ELR (cell line): ENCODE measurements at regions not wholly inside any gene's neighbourhood (a gene's known extent, or its start where the extent isn't known, plus 50 kb on each side); places are given as distances from the start of the nearest gene placed in this dataset.
"Not testable (repeated sequence)": the region's sequence is repeated elsewhere in the genome, so short reads cannot be mapped to it uniquely, and the experiment has no call there.

Experiments used
- DNase-seq: peaks from one replicate; pipeline ENCODE4 v3.0.0-alpha.2; 2015; ENCODE audit warnings: low read depth

DNA sequence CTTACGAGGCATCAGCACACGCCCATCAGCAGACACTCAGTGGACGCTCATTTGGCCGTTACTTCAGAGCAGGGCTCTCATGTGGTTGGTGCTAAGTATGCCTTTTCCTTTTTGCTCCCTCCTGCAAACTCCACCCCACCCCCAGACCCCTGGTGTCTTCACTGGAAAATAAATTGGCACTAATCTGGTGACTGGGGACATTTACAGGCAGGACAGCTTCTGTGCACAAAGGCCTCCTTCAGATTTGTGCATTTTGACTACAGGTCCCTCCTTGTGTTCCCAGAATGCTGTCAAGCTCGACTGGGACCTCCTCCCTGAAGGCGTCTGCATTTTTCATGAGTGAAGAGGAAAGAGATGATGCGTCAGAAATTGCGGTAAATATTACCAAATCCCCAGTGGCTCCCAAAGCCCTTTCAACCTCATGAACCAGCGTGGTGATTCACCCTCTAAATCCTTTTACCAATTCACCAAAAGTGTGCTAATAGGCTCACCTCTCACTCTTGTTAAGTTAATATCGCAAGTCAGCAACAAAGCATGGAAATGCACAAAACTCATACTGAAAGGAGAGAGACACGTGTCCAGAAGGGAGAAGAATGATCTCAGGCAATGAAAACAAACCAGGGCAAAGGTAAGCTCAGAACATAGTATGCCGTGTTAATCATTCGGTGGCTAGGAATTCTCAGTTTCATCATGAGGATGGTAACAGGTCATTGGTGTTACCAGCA, 119.0 kb downstream of the NKX6-1 start:
- peak; percentile 69 for DNase-seq

DNA sequence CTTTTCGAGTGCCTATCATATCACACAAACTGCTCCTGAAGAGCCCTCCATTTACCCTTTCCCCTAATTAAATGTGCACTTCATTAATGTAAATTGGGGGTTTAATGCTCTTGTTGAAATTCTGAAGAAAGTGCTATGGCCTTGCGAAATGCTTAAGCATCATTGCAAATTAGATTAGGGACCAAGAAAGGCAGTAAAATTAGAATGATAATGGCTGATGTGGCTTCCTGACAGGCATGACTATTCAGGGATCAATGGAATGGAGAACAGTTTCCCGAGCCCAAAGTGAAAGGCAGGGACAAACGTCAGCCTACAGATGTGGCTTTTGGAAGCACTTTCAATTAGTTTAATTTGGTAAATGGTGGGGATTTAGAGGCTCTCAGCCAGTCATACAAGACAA, 120.1 kb downstream of the NKX6-1 start:
- no peak for DNase-seq

DNA sequence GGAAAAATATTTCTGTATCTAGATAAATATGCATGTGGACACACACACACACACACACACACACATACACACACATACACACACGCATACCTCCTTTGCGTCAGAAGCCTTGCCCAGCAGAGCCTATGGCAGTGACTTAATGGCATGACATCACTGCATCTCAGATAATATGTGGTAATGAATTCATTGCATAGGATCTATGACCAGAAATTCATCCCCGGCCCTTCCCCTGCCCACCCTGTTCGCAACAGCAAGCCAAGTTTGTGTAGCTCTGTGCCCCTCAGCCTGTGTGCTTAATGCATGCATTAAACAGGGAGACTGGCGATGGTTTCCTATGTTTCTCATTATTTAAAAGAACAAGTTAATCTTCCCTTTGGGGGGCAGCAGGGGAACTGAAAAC, 120.7 kb downstream of the NKX6-1 start:
- no peak for DNase-seq

DNA sequence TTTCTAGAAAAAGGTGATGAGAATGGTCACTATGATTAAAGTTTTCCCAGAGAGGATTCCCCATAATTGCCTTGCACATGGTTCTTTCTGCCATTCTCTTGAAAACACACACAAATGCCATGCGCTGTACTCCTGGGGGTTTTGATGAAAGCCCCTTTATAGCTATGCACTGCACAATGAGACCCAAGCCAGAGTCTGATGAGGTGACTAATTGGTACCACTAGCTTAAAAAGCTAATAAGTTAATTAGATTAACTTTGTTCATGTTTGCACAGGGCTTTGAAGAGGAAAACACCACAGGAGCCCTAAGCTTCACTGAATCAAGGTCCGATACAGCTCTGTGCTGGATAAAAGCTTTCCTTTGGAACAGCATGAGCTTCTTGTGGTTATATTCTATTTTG, 132.2 kb downstream of the NKX6-1 start:
- DNase-seq, result no peak

DNA sequence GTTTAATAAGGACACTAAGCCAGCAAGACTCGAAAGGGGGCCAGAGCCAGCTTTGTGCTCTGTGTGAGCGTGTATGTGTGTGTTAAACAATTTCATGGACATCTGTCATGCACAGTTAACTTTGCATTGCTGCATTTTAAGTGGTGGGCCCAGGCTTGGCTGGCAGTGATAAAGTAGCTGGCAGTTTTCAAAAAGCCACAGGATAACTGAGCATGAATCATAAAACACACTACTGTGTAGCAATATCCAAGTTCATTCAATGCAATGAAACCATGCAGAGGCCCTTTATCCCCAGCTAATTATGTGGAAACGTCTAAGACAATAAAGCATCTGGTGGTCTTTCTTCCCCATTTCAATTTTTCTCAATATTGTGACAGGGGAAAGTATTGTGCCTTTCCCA, 132.9 kb downstream of the NKX6-1 start:
- no peak for DNase-seq

DNA sequence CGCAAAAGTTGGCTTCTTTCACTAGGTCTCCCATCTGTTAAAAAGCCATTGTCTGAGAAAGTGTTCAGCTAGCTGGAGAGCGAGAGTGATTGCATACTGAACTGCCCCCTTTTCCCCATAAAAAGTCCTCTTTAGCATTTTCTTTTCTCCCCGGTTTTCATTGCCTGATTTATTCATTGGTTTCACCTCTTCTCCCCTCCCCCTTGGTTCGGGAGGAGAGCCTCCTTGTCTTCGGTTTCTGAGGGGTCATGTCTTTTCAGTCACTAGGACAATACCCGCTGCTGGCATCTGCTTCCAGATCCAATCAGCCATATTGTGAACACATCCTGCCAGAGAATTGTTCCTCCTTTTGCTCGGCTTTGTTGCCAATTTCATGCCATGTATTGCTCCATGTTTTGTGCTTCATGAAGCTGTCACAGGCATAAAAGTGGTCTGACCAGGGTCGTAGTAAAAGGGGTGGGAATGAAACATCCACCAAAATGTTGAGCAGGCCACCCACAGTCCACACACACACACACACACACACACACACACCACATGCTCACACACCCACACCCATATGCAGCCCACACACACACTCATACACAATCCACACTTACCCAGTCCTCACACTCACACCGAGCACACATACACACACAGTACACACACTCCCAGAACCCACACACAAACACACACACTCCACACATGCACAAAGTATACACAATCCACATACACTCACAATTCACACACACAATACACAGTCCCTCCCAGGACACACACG, 136.0 kb downstream of the NKX6-1 start:
- DNase-seq, result no peak

DNA sequence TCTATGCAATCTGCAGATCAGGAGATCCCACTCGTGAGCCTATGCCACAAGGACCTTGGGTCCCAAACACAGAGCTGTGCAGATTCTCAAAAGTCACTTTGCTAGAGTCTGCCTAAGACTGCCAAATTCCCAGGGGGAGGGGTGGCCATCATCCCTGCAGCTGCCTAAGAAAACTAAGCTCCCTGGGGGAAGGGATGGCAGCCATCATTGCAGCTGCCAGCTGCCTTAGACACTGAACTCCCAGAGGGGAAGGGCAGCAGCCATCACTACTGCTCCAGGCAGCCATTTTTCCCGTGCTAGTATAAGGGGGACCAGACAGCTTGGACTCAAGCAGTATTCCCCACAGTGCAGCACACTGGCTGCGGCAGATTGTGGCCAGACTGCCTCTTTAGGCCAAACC, 156.9 kb downstream of the NKX6-1 start:
- no peak for DNase-seq

DNA sequence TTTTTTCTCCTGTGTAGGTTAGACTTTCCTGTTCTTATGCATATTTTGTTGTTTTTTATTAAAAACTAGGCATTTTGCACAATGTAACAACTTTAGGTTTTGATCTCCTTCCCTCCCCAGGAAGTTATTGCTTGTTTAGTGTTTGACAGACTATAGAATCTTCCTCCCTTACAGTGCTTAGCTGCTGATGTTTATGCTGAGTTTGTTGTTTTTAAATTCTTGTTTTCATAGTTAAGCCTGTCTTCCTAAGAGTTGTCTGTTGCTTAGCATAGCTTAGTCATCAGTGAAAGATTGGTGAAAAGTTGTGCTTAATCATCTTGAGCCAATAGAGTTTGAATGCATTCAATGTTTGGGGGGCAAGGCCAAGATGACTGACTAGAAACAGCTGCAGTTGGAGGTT, 157.5 kb downstream of the NKX6-1 start:
- no peak for DNase-seq

DNA sequence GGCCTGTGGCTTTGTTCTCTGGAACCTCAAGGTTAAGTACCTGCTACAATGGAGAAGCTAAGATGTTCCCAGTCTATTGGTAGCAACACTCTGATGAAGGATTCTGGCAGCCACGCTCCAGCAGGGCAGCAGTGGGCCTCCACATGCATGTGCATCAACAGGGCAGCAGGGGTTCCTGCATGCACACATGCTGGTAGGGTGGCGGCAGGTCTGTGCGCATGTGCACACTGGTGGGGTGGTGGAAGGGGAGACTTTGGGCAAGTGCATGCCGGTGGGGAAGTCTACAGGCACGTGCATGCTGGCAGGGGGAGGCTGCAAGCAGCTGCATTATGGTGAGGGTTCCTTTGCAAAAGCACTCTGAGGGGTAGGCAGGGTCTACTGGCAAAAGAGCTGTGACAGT, 160.7 kb downstream of the NKX6-1 start:
- DNase-seq, result no peak

GRCh38 chr4:84336964-84337705, 162.0 kb downstream of the NKX6-1 start:
- no peak for DNase-seq

DNA sequence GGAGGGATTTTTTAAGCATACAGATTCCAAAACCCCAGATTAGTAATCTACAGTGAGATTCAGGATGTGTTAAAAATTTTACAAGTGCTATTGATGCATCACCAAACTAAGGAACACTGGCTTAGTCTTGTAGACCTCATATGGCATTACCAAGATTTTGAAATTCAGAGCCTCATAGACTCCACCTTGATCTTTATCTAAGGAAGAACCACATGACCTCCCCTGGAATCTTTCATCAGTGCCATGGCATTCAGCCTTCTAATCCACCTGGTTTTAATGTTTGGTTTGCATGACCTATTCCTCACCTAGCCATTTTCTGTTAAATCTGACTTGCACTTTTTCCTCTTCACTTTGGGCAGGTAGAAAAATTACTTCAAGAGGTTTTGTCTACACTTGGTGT, 171.6 kb downstream of the NKX6-1 start:
- no peak for DNase-seq

- DNase-seq, result no peak
These were observed 173.5 kb downstream of the NKX6-1 start for GRCh38 chr4:84325625-84326024.

GRCh38 chr4:84324303-84325245, 174.5 kb downstream of the NKX6-1 start:
- no peak for DNase-seq

- DNase-seq, result no peak
These were observed 180.0 kb downstream of the NKX6-1 start for GRCh38 chr4:84319124-84319523.

- DNase-seq, result no peak
These were observed 181.6 kb downstream of the NKX6-1 start for GRCh38 chr4:84317513-84317912.

GRCh38 chr4:84312426-84313012, 186.6 kb downstream of the NKX6-1 start:
- DNase-seq, result no peak

GRCh38 chr4:84309191-84309590, 189.9 kb downstream of the NKX6-1 start:
- no peak for DNase-seq

DNA sequence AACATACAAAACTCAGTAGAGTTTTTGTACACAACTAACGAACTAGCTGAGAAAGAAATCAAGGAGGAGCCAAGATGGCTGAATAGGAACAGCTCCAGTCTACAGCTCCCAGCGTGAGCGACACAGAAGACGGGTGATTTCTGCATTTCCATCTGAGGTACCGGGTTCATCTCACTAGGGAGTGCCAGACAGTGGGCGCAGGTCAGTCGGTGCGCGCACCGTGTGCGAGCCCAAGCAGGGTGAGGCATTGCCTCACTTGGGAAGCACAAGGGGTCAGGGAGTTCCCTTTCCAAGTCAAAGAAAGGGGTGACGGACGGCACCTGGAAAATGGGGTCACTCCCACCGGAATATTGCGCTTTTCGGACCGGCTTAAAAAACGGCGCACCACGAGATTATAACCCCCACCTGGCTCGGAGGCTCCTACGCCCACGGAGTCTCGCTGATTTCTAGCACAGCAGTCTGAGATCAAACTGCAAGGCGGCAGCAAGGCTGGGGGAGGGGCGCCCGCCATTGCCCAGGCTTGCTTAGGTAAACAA, 200.3 kb downstream of the NKX6-1 start:
- not testable (repeated sequence) for DNase-seq

DNA sequence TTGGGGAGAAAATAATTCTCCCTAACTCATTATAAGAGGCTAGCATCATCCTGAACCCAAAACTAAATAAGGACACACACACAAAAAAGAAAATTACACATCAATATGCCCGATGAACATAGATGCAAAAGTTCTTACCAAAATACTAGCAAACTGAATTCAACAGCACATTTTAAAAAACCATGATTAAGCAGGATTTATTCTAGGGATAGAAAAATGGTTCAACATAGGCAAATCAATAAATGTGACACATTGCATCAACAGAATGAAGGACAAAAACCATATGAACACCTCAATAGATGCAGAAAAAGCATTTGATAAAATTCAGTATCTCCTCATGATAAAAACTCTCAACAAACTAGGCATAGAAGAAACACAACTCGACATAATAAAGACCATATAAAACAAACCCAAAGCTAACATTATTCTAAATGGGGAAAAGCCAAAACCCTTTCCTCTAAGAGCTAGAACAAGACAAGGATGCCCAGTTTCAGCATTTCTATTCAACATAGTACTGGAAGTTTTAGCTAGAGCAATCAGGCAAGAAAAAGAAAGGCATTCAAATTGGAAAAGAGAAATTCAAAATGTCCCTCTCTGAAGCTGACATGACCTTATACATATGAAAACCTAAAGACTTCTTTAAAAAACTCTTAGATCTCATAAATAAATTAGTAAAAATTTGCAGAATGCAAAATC, 200.9 kb downstream of the NKX6-1 start:
- DNase-seq, result no peak

- no peak for DNase-seq
These were observed 207.1 kb downstream of the NKX6-1 start for GRCh38 chr4:84291969-84292368.

GRCh38 chr4:84286048-84286447, 213.0 kb downstream of the NKX6-1 start:
- no peak for DNase-seq
